PC-3 (cell line): ENCODE measurements at regions not wholly inside any gene's neighbourhood (a gene's known extent, or its start where the extent isn't known, plus 50 kb on each side); places are given as distances from the start of the nearest gene placed in this dataset.

ENCODE experiments used
- ATAC-seq: fragments of 200-7000 bp; cut with Tn5 transposase; 2 replicates; pipeline ENCODE4 v1.9.1; 2020; ENCODE audit warnings: mild to moderate bottlenecking, moderate library complexity
- BruUV-seq: library from RNA; stranded (reverse); fragments of 400-500 nt; replicated peaks from 2 replicates; lab custom pipeline; 2021; lab: Mats Ljungman, UMichigan
- CTCF ChIA-PET: fragments of 300-600 bp; sonication (Branson Sonifier 250); formaldehyde crosslinking; loops from one replicate; lab custom pipeline; 2022; ENCODE audit warnings: antibody characterized with exemption; lab: Charles Lee
- POLR2A ChIA-PET: fragments of 300-600 bp; sonication (Branson Sonifier 250); formaldehyde crosslinking; loops from one replicate; lab custom pipeline; 2022; ENCODE audit warnings: antibody characterized with exemption; ENCODE audit not compliant: unreplicated experiment; lab: Charles Lee
- DNase-seq: peaks from one replicate; pipeline ENCODE4 v3.0.0-alpha.2; 2015
- H2AFZ ChIP-seq: fragments of 300-600 bp; sonication (generic); 2 replicates; pipeline ENCODE4 v1.6.0; 2016; ENCODE audit warnings: antibody characterized with exemption, low read length
- H3F3A ChIP-seq: fragments of 300-600 bp; sonication (generic); one replicate; pipeline ENCODE4 v1.6.0; 2017; ENCODE audit warnings: antibody characterized with exemption, low read length, control low read depth, mild to moderate bottlenecking; ENCODE audit not compliant: unreplicated experiment
- H3K27ac ChIP-seq: fragments of 300-600 bp; sonication (generic); 2 replicates; pipeline ENCODE4 v1.5.1; 2016; ENCODE audit warnings: mild to moderate bottlenecking, low read length
- H3K27me3 ChIP-seq: fragments of 300-600 bp; sonication (generic); 2 replicates; pipeline ENCODE4 v1.6.1; 2016; ENCODE audit warnings: low read length, mixed read lengths
- H3K36me3 ChIP-seq: fragments of 300-600 bp; sonication (generic); 2 replicates; pipeline ENCODE4 v1.6.1; 2016; ENCODE audit warnings: low read depth, mixed run types, low read length, mixed read lengths
- H3K4me1 ChIP-seq: fragments of 300-600 bp; sonication (generic); 2 replicates; pipeline ENCODE4 v1.5.1; 2016; ENCODE audit warnings: low read length; ENCODE audit not compliant: insufficient read depth
- H3K4me2 ChIP-seq: fragments of 300-600 bp; sonication (generic); 2 replicates; pipeline ENCODE4 v1.6.0; 2016; ENCODE audit warnings: low read length
- H3K4me3 ChIP-seq: fragments of 300-600 bp; sonication (generic); 2 replicates; pipeline ENCODE4 v1.5.1; 2016; ENCODE audit warnings: mild to moderate bottlenecking, low read length, mixed read lengths
- H3K79me2 ChIP-seq: fragments of 300-600 bp; sonication (generic); 2 replicates; pipeline ENCODE4 v1.6.1; 2017; ENCODE audit warnings: low read length, mixed read lengths
- H3K9ac ChIP-seq: fragments of 300-600 bp; sonication (generic); 2 replicates; pipeline ENCODE4 v1.6.0; 2016; ENCODE audit warnings: mild to moderate bottlenecking, low read length
- H3K9me2 ChIP-seq: fragments of 300-600 bp; sonication (generic); replicated peaks from 2 replicates; pipeline ENCODE4 v1.6.1; 2016; ENCODE audit warnings: mixed run types, low read length, mixed read lengths
- H3K9me3 ChIP-seq: fragments of 300-600 bp; sonication (generic); 2 replicates; pipeline ENCODE4 v1.6.1; 2016; ENCODE audit warnings: low read length, mixed read lengths
- H4K20me1 ChIP-seq: fragments of 300-600 bp; sonication (generic); 2 replicates; pipeline ENCODE4 v1.6.1; 2016; ENCODE audit warnings: low read length, mixed read lengths
- EZH2 ChIP-seq: fragments of 300-600 bp; sonication (generic); IDR thresholded peaks from one replicate; pipeline ENCODE4 v1.6.1; 2017; ENCODE audit warnings: antibody characterized with exemption, mild to moderate bottlenecking, low read length; ENCODE audit not compliant: unreplicated experiment
- EZH2phosphoT487 ChIP-seq: fragments of 300-600 bp; sonication (generic); IDR thresholded peaks from 2 replicates; pipeline ENCODE4 v1.6.1; 2018; ENCODE audit warnings: mild to moderate bottlenecking, antibody characterized with exemption, low read length, borderline replicate concordance
- intact Hi-C: fragments of 100-400 bp; cut with micrococcal nuclease; formaldehyde crosslinking; loops from 2 replicates; pipeline ENCODE4 v1.9.0; 2023
- TF ChIP-seq, protein P1 (sequence below): fragments of 300-600 bp; sonication (generic); conservative IDR thresholded peaks from 2 replicates; pipeline ENCODE4 v1.5.1; 2017; ENCODE audit warnings: antibody characterized with exemption, low read depth, mild to moderate bottlenecking, low read length

DNA sequence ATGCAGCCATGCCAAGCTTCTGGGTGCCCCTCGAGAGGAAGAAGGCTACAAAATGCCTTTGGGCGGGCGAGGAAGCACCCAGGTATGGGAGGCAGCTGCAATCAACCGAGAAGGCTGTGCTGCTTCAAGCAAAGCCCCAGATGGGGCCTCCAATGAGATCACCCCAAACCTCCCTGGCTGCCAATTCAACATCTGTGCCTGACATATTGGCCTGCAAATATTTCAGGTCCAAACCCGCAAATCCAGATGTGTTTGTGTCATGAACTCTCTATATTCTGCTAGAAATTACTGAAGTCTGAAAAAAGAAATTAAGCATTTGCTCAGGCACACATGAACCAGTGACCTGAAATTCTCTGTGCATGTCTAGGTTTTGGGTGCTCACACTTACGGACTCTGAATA, 78.8 kb upstream of the RCN1 start:
- BruUV-seq, result no TSS peak
- Histone ChIP-seq H3K27ac (no peak overlapping the region), H3K27me3 (peaks cover 79% of the 10 kb centered on the region), H3K36me3 (no peaks in the 10 kb centered on the region), H3K4me1 (no peaks in the 10 kb centered on the region), H4K20me1 (no peaks in the 10 kb centered on the region), H3K4me2 (no peak overlapping the region), H3K9ac (no peak overlapping the region), H3K9me3 (no peaks in the 10 kb centered on the region), H3F3A (no peaks in the 10 kb centered on the region), H3K79me2 (no peaks in the 10 kb centered on the region), H3K4me3 (no peak overlapping the region), H2AFZ (no peak overlapping the region), H3K9me2 (no peaks in the 10 kb centered on the region)
- ATAC-seq (no peak), DNase-seq (no peak)
- ChIA-PET POLR2A (no interaction called here), CTCF (no interaction called here)
- intact Hi-C loops, result no loop called here
- TF ChIP-seq EZH2 (no peak), EZH2phosphoT487 (no peak)
- TF ChIP-seq, protein P1, sequence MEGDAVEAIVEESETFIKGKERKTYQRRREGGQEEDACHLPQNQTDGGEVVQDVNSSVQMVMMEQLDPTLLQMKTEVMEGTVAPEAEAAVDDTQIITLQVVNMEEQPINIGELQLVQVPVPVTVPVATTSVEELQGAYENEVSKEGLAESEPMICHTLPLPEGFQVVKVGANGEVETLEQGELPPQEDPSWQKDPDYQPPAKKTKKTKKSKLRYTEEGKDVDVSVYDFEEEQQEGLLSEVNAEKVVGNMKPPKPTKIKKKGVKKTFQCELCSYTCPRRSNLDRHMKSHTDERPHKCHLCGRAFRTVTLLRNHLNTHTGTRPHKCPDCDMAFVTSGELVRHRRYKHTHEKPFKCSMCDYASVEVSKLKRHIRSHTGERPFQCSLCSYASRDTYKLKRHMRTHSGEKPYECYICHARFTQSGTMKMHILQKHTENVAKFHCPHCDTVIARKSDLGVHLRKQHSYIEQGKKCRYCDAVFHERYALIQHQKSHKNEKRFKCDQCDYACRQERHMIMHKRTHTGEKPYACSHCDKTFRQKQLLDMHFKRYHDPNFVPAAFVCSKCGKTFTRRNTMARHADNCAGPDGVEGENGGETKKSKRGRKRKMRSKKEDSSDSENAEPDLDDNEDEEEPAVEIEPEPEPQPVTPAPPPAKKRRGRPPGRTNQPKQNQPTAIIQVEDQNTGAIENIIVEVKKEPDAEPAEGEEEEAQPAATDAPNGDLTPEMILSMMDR, result no peak

DNA sequence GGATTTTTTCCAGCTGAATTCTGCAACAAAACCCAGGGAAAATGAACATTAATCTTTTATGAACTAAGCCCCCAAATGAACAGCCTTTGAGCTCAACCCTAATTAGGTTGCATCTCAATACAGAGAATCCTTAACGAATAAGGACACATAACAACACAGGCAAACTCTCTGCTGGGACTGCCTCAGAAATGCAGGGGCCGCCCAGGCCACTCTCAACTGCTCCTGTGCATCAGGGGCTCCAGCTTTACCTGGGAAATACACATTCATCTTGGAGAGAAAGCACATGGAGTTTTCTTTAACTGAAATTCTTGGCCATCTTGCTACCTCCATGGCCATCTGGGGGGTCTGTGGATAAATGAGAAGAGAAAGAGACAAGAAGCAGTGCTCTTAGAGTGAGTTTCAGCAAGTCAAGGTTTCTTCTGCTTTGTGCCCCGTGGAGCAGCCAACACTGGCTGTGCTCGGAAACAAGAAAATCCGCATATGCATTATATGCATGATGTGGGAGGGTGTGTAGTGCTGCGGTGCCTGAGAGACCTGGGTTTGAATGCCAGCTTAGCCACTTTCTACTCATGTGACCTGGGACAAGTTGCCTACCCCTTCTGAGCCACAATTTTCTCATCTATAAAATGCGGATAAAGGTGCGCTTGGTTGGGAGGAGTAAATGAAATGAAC, 81.9 kb upstream of the RCN1 start:
- Histone ChIP-seq H2AFZ (no peak overlapping the region), H3K9me3 (no peaks in the 10 kb centered on the region), H3K9me2 (no peaks in the 10 kb centered on the region), H3K9ac (no peak overlapping the region), H4K20me1 (no peaks in the 10 kb centered on the region), H3K4me1 (peaks cover 15% of the 10 kb centered on the region), H3K4me2 (no peak overlapping the region), H3K79me2 (no peaks in the 10 kb centered on the region), H3F3A (no peaks in the 10 kb centered on the region), H3K27me3 (peaks cover 59% of the 10 kb centered on the region), H3K36me3 (no peaks in the 10 kb centered on the region), H3K4me3 (no peak overlapping the region), H3K27ac (no peak overlapping the region)
- no TSS peak for BruUV-seq
- POLR2A ChIA-PET, result no interaction called here
- intact Hi-C loops, result loop anchor here (5.0 kb wide), 2 partner anchors 522 to 612 kb away; no protein-coding TSS in a partner anchor
- no peak for DNase-seq
- ATAC-seq, result no peak
- TF ChIP-seq EZH2phosphoT487, result no peak
- no peak for TF ChIP-seq EZH2
- TF ChIP-seq, protein P1, result no peak
- CTCF ChIA-PET, result interaction anchor here (0.6 kb wide), 2 partner anchors 368 to 771 kb away, joined by 3 read pairs; no protein-coding TSS in a partner anchor

DNA sequence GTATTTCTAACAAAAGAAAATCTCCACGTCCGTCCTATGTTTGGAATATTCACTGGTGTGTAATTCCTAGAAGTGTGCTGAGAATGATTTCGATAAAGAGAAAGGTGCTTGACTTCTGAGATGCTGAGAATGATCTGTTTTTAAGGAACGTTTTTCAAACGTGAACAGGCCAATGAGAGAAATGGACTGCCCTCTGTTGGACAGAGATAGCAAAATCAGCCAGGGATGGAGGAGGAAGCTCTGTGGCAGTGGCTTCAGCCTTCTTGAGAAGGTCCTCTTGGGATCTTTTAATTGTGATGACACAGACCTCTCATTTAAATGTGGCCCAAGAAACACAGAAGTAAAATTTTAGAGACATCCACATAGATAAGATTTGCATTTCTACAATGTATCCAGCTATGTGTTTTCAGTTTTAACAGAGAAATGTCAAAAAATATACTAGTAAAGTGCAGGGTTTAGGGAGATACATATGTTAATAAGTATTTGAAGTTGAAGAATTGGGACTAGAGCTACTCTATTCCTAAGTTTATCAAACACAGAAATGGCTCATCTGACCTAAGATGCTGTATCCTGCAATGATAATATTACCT, 84.0 kb upstream of the RCN1 start:
- BruUV-seq, result no TSS peak
- peaks cover 15% of the 10 kb centered on the region for H3K4me1 ChIP-seq
- no peaks in the 10 kb centered on the region for H3K36me3 ChIP-seq
- TF ChIP-seq EZH2phosphoT487, result no peak
- TF ChIP-seq, protein P1, result peak; percentile 79
- no peaks in the 10 kb centered on the region for H3K9me3 ChIP-seq
- H3K27me3 ChIP-seq, result peaks cover 40% of the 10 kb centered on the region
- intact Hi-C loops, result loop anchor here (1.0 to 5.0 kb wide), 6 partner anchors 134 to 766 kb away; no protein-coding TSS in a partner anchor
- ChIA-PET POLR2A (no interaction called here), CTCF (interaction anchor here (0.6 to 1.0 kb wide), 7 partner anchors 38 to 1154 kb away, joined by 3 to 6 read pairs (median 3); no protein-coding TSS in a partner anchor)
- H3K4me3 ChIP-seq, result no peak overlapping the region
- H2AFZ ChIP-seq, result no peak overlapping the region
- no peaks in the 10 kb centered on the region for H3K79me2 ChIP-seq
- H3K27ac ChIP-seq, result no peak overlapping the region
- peak; percentile 55 for ATAC-seq
- H4K20me1 ChIP-seq, result no peaks in the 10 kb centered on the region
- no peaks in the 10 kb centered on the region for H3K9me2 ChIP-seq
- H3K4me2 ChIP-seq, result no peak overlapping the region
- no peaks in the 10 kb centered on the region for H3F3A ChIP-seq
- peak; percentile 71 for DNase-seq
- H3K9ac ChIP-seq, result no peak overlapping the region
